ENCODE measurements at regions not wholly inside any gene's neighbourhood (a gene's known extent, or its start where the extent isn't known, plus 50 kb on each side); places are given as distances from the start of the nearest gene placed in this dataset.
"Not testable (repeated sequence)": the region's sequence is repeated elsewhere in the genome, so short reads cannot be mapped to it uniquely, and the experiment has no call there.

- peaks cover 3% of the 10 kb centered on the region; the same call in 1 of the 2 replicates for H3K4me1 ChIP-seq (ENCODE audit: control insufficient read depth, insufficient read depth, low read length)
Observed at GRCh38 chr3:182414586-182414985, 378.7 kb upstream of the ATP11B start.

GRCh38 chr3:182420741-182421140, 372.6 kb upstream of the ATP11B start:
- no peaks in the 10 kb centered on the region for H3K9me3 ChIP-seq (ENCODE audit: control insufficient read depth, insufficient read depth, low read length)
- H3K27ac ChIP-seq (ENCODE audit: low read length), result no peak overlapping the region
- H3K36me3 ChIP-seq (ENCODE audit: control insufficient read depth, insufficient read depth, low read length), result no peaks in the 10 kb centered on the region

More at GRCh38 chr3:182414586-182414985, 378.7 kb upstream of the ATP11B start:
- Histone ChIP-seq H3K27me3 (ENCODE audit: control insufficient read depth, insufficient read depth, low read length) (no peaks in the 10 kb centered on the region), H3K27ac (ENCODE audit: low read length) (no peak overlapping the region), H3K4me3 (ENCODE audit: low read length) (no peak overlapping the region), H3K9me3 (ENCODE audit: control insufficient read depth, insufficient read depth, low read length) (no peaks in the 10 kb centered on the region), H3K36me3 (ENCODE audit: control insufficient read depth, insufficient read depth, low read length) (no peaks in the 10 kb centered on the region)
- DNase-seq (ENCODE audit: low read depth, low spot score), result no peak
- WGBS (ENCODE audit: insufficient coverage, insufficient read length), result no CpG with 5 or more reads among the region's 3 CpGs

GRCh38 chr3:182424006-182424405, 369.3 kb upstream of the ATP11B start:
- H3K27ac ChIP-seq (ENCODE audit: low read length), result no peak overlapping the region
- no peaks in the 10 kb centered on the region for H3K36me3 ChIP-seq (ENCODE audit: control insufficient read depth, insufficient read depth, low read length)
- H3K9me3 ChIP-seq (ENCODE audit: control insufficient read depth, insufficient read depth, low read length), result no peaks in the 10 kb centered on the region
- no CpG with 5 or more reads among the region's 3 CpGs for WGBS (ENCODE audit: insufficient coverage, insufficient read length)
- no peak for DNase-seq (ENCODE audit: low read depth, low spot score)
- H3K4me3 ChIP-seq (ENCODE audit: low read length), result no peak overlapping the region
- no peaks in the 10 kb centered on the region for H3K27me3 ChIP-seq (ENCODE audit: control insufficient read depth, insufficient read depth, low read length)
- no peaks in the 10 kb centered on the region for H3K4me1 ChIP-seq (ENCODE audit: control insufficient read depth, insufficient read depth, low read length)

More at GRCh38 chr3:182420741-182421140, 372.6 kb upstream of the ATP11B start:
- Histone ChIP-seq H3K27me3 (ENCODE audit: control insufficient read depth, insufficient read depth, low read length) (no peaks in the 10 kb centered on the region), H3K4me1 (ENCODE audit: control insufficient read depth, insufficient read depth, low read length) (no peaks in the 10 kb centered on the region), H3K4me3 (ENCODE audit: low read length) (no peak overlapping the region)
- DNase-seq (ENCODE audit: low read depth, low spot score), result no peak

- H3K9me3 ChIP-seq (ENCODE audit: control insufficient read depth, insufficient read depth, low read length); DNase-seq (ENCODE audit: low read depth, low spot score): not testable (repeated sequence)
- WGBS (ENCODE audit: insufficient coverage, insufficient read length), result no CpG with 5 or more reads among the region's 32 CpGs
Observed at GRCh38 chr3:182425926-182426718, 367.2 kb upstream of the ATP11B start.

GRCh38 chr3:182431972-182432371, 361.3 kb upstream of the ATP11B start:
- H3K27ac ChIP-seq (ENCODE audit: low read length); H3K9me3 ChIP-seq (ENCODE audit: control insufficient read depth, insufficient read depth, low read length); H3K4me3 ChIP-seq (ENCODE audit: low read length); H3K36me3 ChIP-seq (ENCODE audit: control insufficient read depth, insufficient read depth, low read length); H3K4me1 ChIP-seq (ENCODE audit: control insufficient read depth, insufficient read depth, low read length); H3K27me3 ChIP-seq (ENCODE audit: control insufficient read depth, insufficient read depth, low read length); DNase-seq (ENCODE audit: low read depth, low spot score): not testable (repeated sequence)
- no CpG with 5 or more reads among the region's 6 CpGs for WGBS (ENCODE audit: insufficient coverage, insufficient read length)

More at GRCh38 chr3:182425926-182426718, 367.2 kb upstream of the ATP11B start:
- not testable (repeated sequence) for H3K27me3 ChIP-seq (ENCODE audit: control insufficient read depth, insufficient read depth, low read length); H3K36me3 ChIP-seq (ENCODE audit: control insufficient read depth, insufficient read depth, low read length); H3K27ac ChIP-seq (ENCODE audit: low read length); H3K4me3 ChIP-seq (ENCODE audit: low read length); H3K4me1 ChIP-seq (ENCODE audit: control insufficient read depth, insufficient read depth, low read length)

GRCh38 chr3:182435860-182436259, 357.4 kb upstream of the ATP11B start:
- WGBS (ENCODE audit: insufficient coverage, insufficient read length), result no CpG with 5 or more reads among the region's 1 CpG
- DNase-seq (ENCODE audit: low read depth, low spot score), result no peak
- no peaks in the 10 kb centered on the region for H3K4me1 ChIP-seq (ENCODE audit: control insufficient read depth, insufficient read depth, low read length)
- no peak overlapping the region for H3K4me3 ChIP-seq (ENCODE audit: low read length)
- no peak overlapping the region for H3K27ac ChIP-seq (ENCODE audit: low read length)
- no peaks in the 10 kb centered on the region for H3K9me3 ChIP-seq (ENCODE audit: control insufficient read depth, insufficient read depth, low read length)
- no peaks in the 10 kb centered on the region for H3K27me3 ChIP-seq (ENCODE audit: control insufficient read depth, insufficient read depth, low read length)
- no peaks in the 10 kb centered on the region for H3K36me3 ChIP-seq (ENCODE audit: control insufficient read depth, insufficient read depth, low read length)

GRCh38 chr3:182436547-182436946, 356.8 kb upstream of the ATP11B start:
- Histone ChIP-seq H3K9me3 (ENCODE audit: control insufficient read depth, insufficient read depth, low read length) (no peaks in the 10 kb centered on the region), H3K36me3 (ENCODE audit: control insufficient read depth, insufficient read depth, low read length) (no peaks in the 10 kb centered on the region), H3K27ac (ENCODE audit: low read length) (no peak overlapping the region), H3K27me3 (ENCODE audit: control insufficient read depth, insufficient read depth, low read length) (no peaks in the 10 kb centered on the region), H3K4me3 (ENCODE audit: low read length) (no peak overlapping the region), H3K4me1 (ENCODE audit: control insufficient read depth, insufficient read depth, low read length) (no peaks in the 10 kb centered on the region)
- no CpG with 5 or more reads among the region's 6 CpGs for WGBS (ENCODE audit: insufficient coverage, insufficient read length)
- no peak for DNase-seq (ENCODE audit: low read depth, low spot score)

- Histone ChIP-seq H3K4me3 (ENCODE audit: low read length) (no peak overlapping the region), H3K36me3 (ENCODE audit: control insufficient read depth, insufficient read depth, low read length) (no peaks in the 10 kb centered on the region), H3K27ac (ENCODE audit: low read length) (no peak overlapping the region), H3K9me3 (ENCODE audit: control insufficient read depth, insufficient read depth, low read length) (no peaks in the 10 kb centered on the region), H3K27me3 (ENCODE audit: control insufficient read depth, insufficient read depth, low read length) (no peaks in the 10 kb centered on the region), H3K4me1 (ENCODE audit: control insufficient read depth, insufficient read depth, low read length) (no peaks in the 10 kb centered on the region)
- DNase-seq (ENCODE audit: low read depth, low spot score), result no peak
- WGBS (ENCODE audit: insufficient coverage, insufficient read length), result no CpG with 5 or more reads among the region's 1 CpG
Observed at GRCh38 chr3:182438398-182438797, 354.9 kb upstream of the ATP11B start.

GRCh38 chr3:182440101-182440500, 353.2 kb upstream of the ATP11B start:
- no peaks in the 10 kb centered on the region for H3K4me1 ChIP-seq (ENCODE audit: control insufficient read depth, insufficient read depth, low read length)
- H3K27ac ChIP-seq (ENCODE audit: low read length), result no peak overlapping the region
- no peaks in the 10 kb centered on the region for H3K27me3 ChIP-seq (ENCODE audit: control insufficient read depth, insufficient read depth, low read length)
- DNase-seq (ENCODE audit: low read depth, low spot score), result no peak
- no peak overlapping the region for H3K4me3 ChIP-seq (ENCODE audit: low read length)
- H3K36me3 ChIP-seq (ENCODE audit: control insufficient read depth, insufficient read depth, low read length), result no peaks in the 10 kb centered on the region
- H3K9me3 ChIP-seq (ENCODE audit: control insufficient read depth, insufficient read depth, low read length), result no peaks in the 10 kb centered on the region

GRCh38 chr3:182445576-182445975, 347.7 kb upstream of the ATP11B start:
- DNase-seq (ENCODE audit: low read depth, low spot score), result no peak
- Histone ChIP-seq H3K4me3 (ENCODE audit: low read length) (no peak overlapping the region), H3K27me3 (ENCODE audit: control insufficient read depth, insufficient read depth, low read length) (no peaks in the 10 kb centered on the region), H3K27ac (ENCODE audit: low read length) (no peak overlapping the region), H3K4me1 (ENCODE audit: control insufficient read depth, insufficient read depth, low read length) (no peaks in the 10 kb centered on the region), H3K9me3 (ENCODE audit: control insufficient read depth, insufficient read depth, low read length) (no peaks in the 10 kb centered on the region), H3K36me3 (ENCODE audit: control insufficient read depth, insufficient read depth, low read length) (no peaks in the 10 kb centered on the region)
- WGBS (ENCODE audit: insufficient coverage, insufficient read length), result no CpG with 5 or more reads among the region's 5 CpGs

Data from iPS DF 6.9 (cell line).